ENCODE measurements at regions not wholly inside any gene's neighbourhood (a gene's known extent, or its start where the extent isn't known, plus 50 kb on each side); places are given as distances from the start of the nearest gene placed in this dataset.
A peak's percentile ranks its signal among the peaks of the same experiment; 100 is the strongest.

- WGBS = 64% methylated on average over 4 of the region's 4 CpGs
- no peaks in the 10 kb centered on the region for H3K4me1 ChIP-seq (ENCODE audit: insufficient read depth)
- H3K36me3 ChIP-seq (ENCODE audit: insufficient read depth) = no peaks in the 10 kb centered on the region
- no peak for DNase-seq (ENCODE audit: extremely low spot score)
- no peak overlapping the region for H3K4me3 ChIP-seq (ENCODE audit: low read depth, low read length)
- H3K27ac ChIP-seq (ENCODE audit: low read depth) = no peak overlapping the region
Measured at GRCh38 chr2:59308108-59308507, 1067.0 kb upstream of the FANCL start.

DNA sequence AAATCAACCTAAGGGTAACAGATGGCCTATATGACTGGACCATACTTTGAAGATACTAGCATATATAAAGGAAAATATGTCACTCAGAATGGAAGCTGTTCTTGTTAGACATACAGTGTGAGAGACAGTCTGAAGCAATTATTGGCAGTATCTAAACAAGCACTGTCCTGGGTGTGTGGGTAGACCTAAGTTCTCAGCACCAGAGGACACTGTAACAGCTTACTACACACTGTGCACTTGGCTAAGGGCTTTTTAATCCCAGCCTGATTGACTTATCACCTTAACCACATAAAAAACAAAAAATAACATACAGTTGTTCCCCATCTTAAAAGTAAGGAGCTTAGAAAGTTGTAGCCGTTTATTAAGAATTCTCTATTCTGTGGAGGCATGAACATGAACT lies 1066.1 kb upstream of the FANCL start:
- H3K4me3 ChIP-seq (ENCODE audit: low read depth, low read length) = no peak overlapping the region
- 86% methylated on average over 1 of the region's 1 CpG for WGBS

DNA sequence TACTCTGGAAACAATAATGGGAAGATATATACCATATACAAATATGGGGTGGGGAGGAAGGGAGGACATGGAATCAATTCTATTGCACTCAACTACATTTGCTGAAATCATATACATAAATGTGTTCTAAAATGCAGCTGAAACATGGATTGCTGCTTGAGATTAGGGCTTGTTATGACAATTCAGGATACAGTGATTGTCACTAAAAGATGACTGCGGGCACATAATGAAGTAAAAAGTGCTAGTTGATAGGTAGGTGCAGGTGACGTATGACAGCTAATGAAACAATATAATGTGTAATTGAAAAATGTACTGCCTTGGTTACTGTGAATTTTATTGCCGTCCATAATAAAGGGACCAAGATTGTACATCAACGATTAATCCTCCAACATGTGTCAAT lies 1062.1 kb upstream of the FANCL start:
- no peak overlapping the region for H3K4me3 ChIP-seq (ENCODE audit: low read depth, low read length)
- DNase-seq (ENCODE audit: extremely low spot score) = no peak
- WGBS = 96% methylated on average over 4 of the region's 4 CpGs
- H3K27ac ChIP-seq (ENCODE audit: low read depth) = no peak overlapping the region
- H3K36me3 ChIP-seq (ENCODE audit: insufficient read depth) = no peaks in the 10 kb centered on the region
- no peaks in the 10 kb centered on the region for H3K4me1 ChIP-seq (ENCODE audit: insufficient read depth)

More for the DNA sequence above, 1066.1 kb upstream of the FANCL start:
- Histone ChIP-seq H3K36me3 (ENCODE audit: insufficient read depth) (no peaks in the 10 kb centered on the region), H3K4me1 (ENCODE audit: insufficient read depth) (no peaks in the 10 kb centered on the region), H3K27ac (ENCODE audit: low read depth) (no peak overlapping the region)
- DNase-seq (ENCODE audit: extremely low spot score) = no peak

- H3K27ac ChIP-seq (ENCODE audit: low read depth) = no peak overlapping the region
- DNase-seq (ENCODE audit: extremely low spot score) = no peak
- no peaks in the 10 kb centered on the region for H3K4me1 ChIP-seq (ENCODE audit: insufficient read depth)
- no peaks in the 10 kb centered on the region for H3K36me3 ChIP-seq (ENCODE audit: insufficient read depth)
- WGBS = 88% methylated on average over 3 of the region's 3 CpGs
- H3K4me3 ChIP-seq (ENCODE audit: low read depth, low read length) = no peak overlapping the region
Measured at GRCh38 chr2:59302683-59303082, 1061.6 kb upstream of the FANCL start.

- no peaks in the 10 kb centered on the region for H3K36me3 ChIP-seq (ENCODE audit: insufficient read depth)
- WGBS = 37% methylated on average over 14 of the region's 14 CpGs
- peak; percentile 56 for DNase-seq (ENCODE audit: extremely low spot score)
- H3K4me3 ChIP-seq (ENCODE audit: low read depth, low read length) = no peak overlapping the region
- H3K4me1 ChIP-seq (ENCODE audit: insufficient read depth) = no peaks in the 10 kb centered on the region
- no peak overlapping the region for H3K27ac ChIP-seq (ENCODE audit: low read depth)
Measured at GRCh38 chr2:59301466-59302402, 1060.6 kb upstream of the FANCL start.

DNA sequence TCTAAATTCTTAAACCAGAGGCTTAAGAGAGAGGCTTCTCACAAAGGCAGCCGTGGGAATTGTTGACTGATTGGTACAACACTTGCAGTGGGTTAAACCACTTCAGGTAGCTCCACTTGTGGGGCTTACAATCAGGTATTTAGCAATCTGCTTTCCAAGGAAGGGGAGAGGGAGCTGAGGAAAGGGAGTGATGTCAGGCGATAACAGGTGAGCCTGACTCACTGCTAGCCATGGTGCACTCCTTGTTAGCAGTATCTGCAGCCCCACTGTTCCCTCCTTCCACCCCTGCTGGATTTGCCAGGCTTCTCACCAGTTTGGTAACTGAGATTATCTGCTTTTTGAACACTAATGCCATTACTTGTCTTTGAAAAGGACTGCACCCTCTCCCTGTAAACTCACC lies 1056.7 kb upstream of the FANCL start:
- no peaks in the 10 kb centered on the region for H3K36me3 ChIP-seq (ENCODE audit: insufficient read depth)
- H3K4me3 ChIP-seq (ENCODE audit: low read depth, low read length) = no peak overlapping the region
- H3K4me1 ChIP-seq (ENCODE audit: insufficient read depth) = no peaks in the 10 kb centered on the region
- no peak for DNase-seq (ENCODE audit: extremely low spot score)
- 81% methylated on average over 2 of the region's 2 CpGs for WGBS
- H3K27ac ChIP-seq (ENCODE audit: low read depth) = no peak overlapping the region

DNA sequence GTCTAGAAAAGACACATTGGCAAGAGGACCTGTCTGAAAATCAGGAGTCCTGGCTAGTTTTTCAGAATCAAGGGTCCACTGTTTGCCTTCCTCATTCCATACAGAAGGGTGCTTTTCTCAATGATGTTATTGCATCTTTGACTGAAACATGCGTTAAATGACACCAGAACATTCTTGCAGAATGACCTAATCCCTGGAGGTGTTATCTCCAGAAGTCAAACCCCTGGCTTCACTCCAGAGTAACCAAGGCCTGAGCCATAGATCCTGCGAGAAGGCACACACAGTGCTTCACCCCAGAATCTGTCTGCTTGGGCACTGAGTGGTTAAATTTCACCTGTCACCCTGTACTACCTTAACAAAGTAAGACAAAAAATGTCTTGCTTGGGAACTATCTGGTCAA lies 1055.2 kb upstream of the FANCL start:
- Histone ChIP-seq H3K4me1 (ENCODE audit: insufficient read depth) (no peaks in the 10 kb centered on the region), H3K36me3 (ENCODE audit: insufficient read depth) (no peaks in the 10 kb centered on the region), H3K4me3 (ENCODE audit: low read depth, low read length) (no peak overlapping the region), H3K27ac (ENCODE audit: low read depth) (no peak overlapping the region)
- no peak for DNase-seq (ENCODE audit: extremely low spot score)
- whole genome bisulfite sequencing = 46% methylated on average over 2 of the region's 2 CpGs

GRCh38 chr2:59295524-59296162 lies 1054.5 kb upstream of the FANCL start:
- H3K4me3 ChIP-seq (ENCODE audit: low read depth, low read length) = no peak overlapping the region
- H3K36me3 ChIP-seq (ENCODE audit: insufficient read depth) = no peaks in the 10 kb centered on the region
- H3K27ac ChIP-seq (ENCODE audit: low read depth) = no peak overlapping the region
- 34% methylated on average over 3 of the region's 3 CpGs for WGBS
- H3K4me1 ChIP-seq (ENCODE audit: insufficient read depth) = no peaks in the 10 kb centered on the region
- no peak for DNase-seq (ENCODE audit: extremely low spot score)

DNA sequence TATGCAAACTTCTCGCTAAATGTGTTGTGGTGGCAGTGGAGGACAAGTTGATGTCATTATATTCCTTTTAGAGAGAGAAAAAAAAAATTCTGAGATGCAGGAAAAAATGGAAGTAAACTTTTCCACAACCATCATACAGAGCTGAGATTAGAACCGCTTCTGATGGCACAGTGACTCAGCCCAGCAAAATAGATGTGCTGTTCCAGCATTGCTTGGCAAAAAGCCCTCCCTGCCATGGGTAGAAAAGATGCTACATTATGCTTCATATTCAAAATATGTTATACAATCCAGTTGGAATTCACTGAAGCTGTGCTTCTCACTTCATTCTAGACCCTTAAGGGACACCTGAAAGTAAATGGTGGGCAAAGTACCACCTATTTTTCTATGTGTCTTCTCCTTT lies 1047.6 kb upstream of the FANCL start:
- Histone ChIP-seq H3K4me3 (ENCODE audit: low read depth, low read length) (no peak overlapping the region), H3K4me1 (ENCODE audit: insufficient read depth) (no peaks in the 10 kb centered on the region), H3K36me3 (ENCODE audit: insufficient read depth) (no peaks in the 10 kb centered on the region), H3K27ac (ENCODE audit: low read depth) (no peak overlapping the region)
- DNase-seq (ENCODE audit: extremely low spot score) = no peak
- 80% methylated on average over 2 of the region's 2 CpGs for WGBS

DNA sequence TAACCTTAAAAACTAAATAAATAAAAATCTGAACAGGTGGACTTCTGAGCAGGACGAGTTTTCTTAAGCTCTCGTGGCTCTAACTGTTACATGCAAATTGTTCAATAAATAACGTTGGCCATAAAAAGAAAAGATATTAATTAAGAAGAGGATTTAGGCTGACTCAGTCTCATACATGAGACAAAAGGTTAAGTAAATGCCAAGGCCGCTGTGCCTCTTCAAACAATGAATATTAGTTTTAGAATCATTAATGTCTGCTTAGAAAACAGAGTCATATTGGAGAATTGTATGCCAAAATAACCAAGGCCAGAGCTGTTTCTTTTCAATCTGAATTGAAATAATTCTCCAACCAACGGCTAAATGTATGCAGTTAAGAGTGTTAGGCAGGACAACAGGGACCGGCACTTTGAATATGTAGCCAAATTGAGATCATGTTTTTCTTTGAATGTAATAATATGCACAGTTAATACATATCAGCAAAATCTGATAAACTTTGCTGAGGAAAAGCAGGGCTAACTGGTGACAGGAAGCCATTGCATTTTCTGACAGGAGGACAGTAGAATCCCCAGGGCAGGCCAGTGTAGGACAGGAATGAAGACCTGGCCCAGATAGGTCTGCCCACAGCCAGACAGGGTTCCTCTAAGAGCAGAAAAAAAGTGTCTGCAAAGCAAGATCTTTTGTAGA lies 1041.4 kb upstream of the FANCL start:
- WGBS = 67% methylated on average over 6 of the region's 6 CpGs
- Histone ChIP-seq H3K36me3 (ENCODE audit: insufficient read depth) (no peaks in the 10 kb centered on the region), H3K27ac (ENCODE audit: low read depth) (no peak overlapping the region), H3K4me1 (ENCODE audit: insufficient read depth) (no peaks in the 10 kb centered on the region), H3K4me3 (ENCODE audit: low read depth, low read length) (no peak overlapping the region)
- no peak for DNase-seq (ENCODE audit: extremely low spot score)

DNA sequence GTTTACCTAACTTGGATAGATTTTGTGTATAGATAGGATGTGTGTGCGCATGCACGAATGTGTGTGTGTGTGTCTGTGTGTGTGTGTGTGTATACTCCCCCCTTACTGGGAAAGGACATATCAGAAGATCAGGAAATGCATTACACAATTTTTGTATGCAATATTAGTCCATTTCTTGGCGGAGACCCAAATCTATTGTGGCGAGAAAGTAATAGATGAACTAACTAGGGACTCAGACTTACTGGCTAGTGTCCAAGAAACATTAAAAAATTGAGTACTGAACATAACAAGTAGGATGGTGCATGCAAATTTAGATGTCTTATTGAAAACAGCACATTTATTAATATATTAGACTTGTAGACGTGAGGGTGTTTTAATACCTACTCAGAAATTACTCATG lies 1036.5 kb upstream of the FANCL start:
- 69% methylated on average over 5 of the region's 5 CpGs for WGBS
- Histone ChIP-seq H3K4me1 (ENCODE audit: insufficient read depth) (no peaks in the 10 kb centered on the region), H3K27ac (ENCODE audit: low read depth) (no peak overlapping the region), H3K36me3 (ENCODE audit: insufficient read depth) (no peaks in the 10 kb centered on the region), H3K4me3 (ENCODE audit: low read depth, low read length) (no peak overlapping the region)
- DNase-seq (ENCODE audit: extremely low spot score) = no peak

DNA sequence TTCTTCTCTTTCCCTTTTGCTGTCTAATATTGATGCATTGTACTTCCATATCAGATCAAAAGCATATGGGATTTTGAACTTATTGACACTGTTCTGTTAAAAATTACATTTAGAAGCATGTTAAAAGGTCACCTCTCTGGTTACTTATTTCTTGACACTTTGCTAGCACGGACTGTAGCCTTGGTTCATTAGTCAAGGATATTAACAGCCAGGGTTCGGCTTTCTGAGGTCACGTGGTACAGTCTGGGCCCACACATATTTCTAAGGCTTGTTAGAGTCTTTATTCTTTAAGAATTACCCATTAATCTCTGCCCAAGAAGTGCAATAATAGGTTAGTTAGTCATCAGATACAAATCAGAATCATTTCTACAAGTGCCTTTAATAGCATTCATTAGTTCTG lies 1035.8 kb upstream of the FANCL start:
- no peak for DNase-seq (ENCODE audit: extremely low spot score)
- no peaks in the 10 kb centered on the region for H3K36me3 ChIP-seq (ENCODE audit: insufficient read depth)
- 66% methylated on average over 3 of the region's 3 CpGs for WGBS
- H3K4me1 ChIP-seq (ENCODE audit: insufficient read depth) = no peaks in the 10 kb centered on the region
- no peak overlapping the region for H3K27ac ChIP-seq (ENCODE audit: low read depth)
- no peak overlapping the region for H3K4me3 ChIP-seq (ENCODE audit: low read depth, low read length)

- Histone ChIP-seq H3K4me3 (ENCODE audit: low read depth, low read length) (no peak overlapping the region), H3K4me1 (ENCODE audit: insufficient read depth) (no peaks in the 10 kb centered on the region), H3K27ac (ENCODE audit: low read depth) (no peak overlapping the region), H3K36me3 (ENCODE audit: insufficient read depth) (no peaks in the 10 kb centered on the region)
- DNase-seq (ENCODE audit: extremely low spot score) = no peak
- WGBS = 53% methylated on average over 2 of the region's 2 CpGs
Measured at GRCh38 chr2:59276033-59276432, 1034.9 kb upstream of the FANCL start.

DNA sequence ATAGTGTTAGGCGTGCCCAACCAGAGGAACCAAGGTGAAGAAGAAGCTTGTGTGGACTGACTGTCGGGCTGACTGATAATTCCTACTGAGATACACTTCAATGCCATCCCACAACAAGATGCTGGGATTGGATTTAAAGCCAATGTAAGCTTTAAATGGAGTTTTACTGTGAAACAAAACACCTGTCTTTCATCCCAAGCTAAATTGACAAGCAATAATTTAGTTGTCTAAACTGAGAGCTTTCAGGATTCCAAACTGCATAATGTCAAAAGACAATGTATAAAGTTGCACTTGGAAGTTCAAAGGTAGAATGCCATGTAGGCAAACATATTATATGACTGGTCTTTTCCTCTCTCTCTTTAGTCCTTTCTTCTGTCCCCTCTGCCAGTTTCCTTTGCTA lies 1025.3 kb upstream of the FANCL start:
- DNase-seq (ENCODE audit: extremely low spot score) = no peak
- H3K27ac ChIP-seq (ENCODE audit: low read depth) = no peak overlapping the region

More for the DNA sequence above, 1025.3 kb upstream of the FANCL start:
- Histone ChIP-seq H3K4me3 (ENCODE audit: low read depth, low read length) (no peak overlapping the region), H3K4me1 (ENCODE audit: insufficient read depth) (no peaks in the 10 kb centered on the region), H3K36me3 (ENCODE audit: insufficient read depth) (no peaks in the 10 kb centered on the region)
- 79% methylated on average over 2 of the region's 2 CpGs for WGBS
